GM12864 (cell line): ENCODE measurements at regions not wholly inside any gene's neighbourhood (a gene's known extent, or its start where the extent isn't known, plus 50 kb on each side); places are given as distances from the start of the nearest gene placed in this dataset.

Experiments
- DNase-seq: peaks from one replicate; pipeline ENCODE4 v3.0.0-alpha.2; 2011; ENCODE audit warnings: low read depth
- H3K4me3 ChIP-seq: 2 replicates; pipeline ENCODE4 v1.5.1; 2011; ENCODE audit warnings: mild to moderate bottlenecking, low read depth, low read length, control low read depth
- TF ChIP-seq, protein P1 (sequence below): IDR thresholded peaks from 2 replicates; pipeline ENCODE4 v1.5.1; 2011; ENCODE audit warnings: low read depth, mild to moderate bottlenecking, moderate library complexity, low read length, control low read depth, inconsistent platforms; ENCODE audit errors: missing control alignments

DNA sequence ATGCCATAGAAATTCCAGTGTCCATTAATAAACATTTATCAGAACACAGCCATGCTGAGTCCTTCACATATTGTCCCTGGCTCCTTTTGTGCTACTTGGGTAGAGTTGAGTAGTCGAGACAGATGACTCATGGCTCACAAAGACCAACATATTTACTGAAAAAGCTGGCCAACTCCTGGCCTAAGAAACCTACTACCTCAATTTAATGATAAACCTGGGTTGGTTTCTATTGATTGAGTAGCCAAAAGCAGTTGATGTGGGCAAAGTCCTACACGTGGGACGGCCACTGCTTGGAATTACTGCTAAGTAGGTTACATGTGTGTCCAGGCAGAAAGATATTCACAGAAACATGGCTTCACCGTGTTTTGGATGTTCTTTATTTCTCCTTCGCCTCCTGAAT, 402.2 kb downstream of the NR2F2 start:
- TF ChIP-seq, protein P1, sequence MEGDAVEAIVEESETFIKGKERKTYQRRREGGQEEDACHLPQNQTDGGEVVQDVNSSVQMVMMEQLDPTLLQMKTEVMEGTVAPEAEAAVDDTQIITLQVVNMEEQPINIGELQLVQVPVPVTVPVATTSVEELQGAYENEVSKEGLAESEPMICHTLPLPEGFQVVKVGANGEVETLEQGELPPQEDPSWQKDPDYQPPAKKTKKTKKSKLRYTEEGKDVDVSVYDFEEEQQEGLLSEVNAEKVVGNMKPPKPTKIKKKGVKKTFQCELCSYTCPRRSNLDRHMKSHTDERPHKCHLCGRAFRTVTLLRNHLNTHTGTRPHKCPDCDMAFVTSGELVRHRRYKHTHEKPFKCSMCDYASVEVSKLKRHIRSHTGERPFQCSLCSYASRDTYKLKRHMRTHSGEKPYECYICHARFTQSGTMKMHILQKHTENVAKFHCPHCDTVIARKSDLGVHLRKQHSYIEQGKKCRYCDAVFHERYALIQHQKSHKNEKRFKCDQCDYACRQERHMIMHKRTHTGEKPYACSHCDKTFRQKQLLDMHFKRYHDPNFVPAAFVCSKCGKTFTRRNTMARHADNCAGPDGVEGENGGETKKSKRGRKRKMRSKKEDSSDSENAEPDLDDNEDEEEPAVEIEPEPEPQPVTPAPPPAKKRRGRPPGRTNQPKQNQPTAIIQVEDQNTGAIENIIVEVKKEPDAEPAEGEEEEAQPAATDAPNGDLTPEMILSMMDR, result no peak
- no peak for DNase-seq
- no peak overlapping the region for H3K4me3 ChIP-seq

DNA sequence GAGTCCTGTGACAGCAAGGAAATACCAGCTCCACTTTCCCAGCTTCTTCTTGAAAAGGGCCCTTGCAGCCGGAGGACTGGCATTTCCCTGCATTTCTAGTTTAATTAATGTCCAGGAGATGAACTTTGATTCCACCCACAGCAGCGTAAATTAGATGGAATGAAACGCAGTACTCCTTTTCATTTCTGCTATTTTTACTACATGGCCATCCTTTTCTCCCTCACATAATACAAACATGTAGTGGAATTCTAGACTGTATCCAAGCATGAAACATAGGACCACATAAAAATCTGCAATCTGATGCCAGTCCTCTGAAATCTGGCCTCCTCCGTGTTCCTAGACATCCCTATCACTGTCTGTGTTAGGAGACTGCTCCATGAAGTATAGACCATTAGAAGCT, 403.2 kb downstream of the NR2F2 start:
- TF ChIP-seq, protein P1, result no peak
- DNase-seq, result no peak
- no peak overlapping the region for H3K4me3 ChIP-seq

DNA sequence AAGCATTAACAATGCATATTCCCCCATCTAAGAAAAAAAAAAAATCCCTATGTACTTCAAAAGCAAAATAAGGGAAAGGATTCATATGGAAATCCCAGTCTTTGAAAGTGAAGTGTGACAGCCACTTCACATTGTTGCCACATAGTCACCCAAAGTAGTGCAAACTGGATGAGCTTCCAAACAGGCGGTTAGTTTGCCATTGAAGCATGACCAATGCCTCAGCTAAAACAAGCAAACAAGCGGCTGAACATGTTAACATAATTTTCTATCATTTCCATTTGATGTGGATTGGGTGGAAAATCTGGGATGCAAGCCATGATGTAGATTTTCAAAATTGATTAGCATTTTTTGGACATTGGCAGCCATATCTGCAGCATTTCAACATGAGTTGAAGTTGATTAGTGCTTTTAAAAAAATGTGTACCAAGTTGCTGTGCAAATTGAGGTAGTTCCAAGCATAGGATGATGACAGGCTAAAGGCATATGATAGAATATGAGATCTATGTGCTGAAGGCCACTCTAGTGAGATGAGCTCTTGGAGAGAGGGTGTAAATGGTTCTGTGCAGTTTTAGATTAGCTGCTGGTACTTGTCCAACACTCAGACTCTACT, 405.2 kb downstream of the NR2F2 start:
- no peak overlapping the region for H3K4me3 ChIP-seq
- DNase-seq, result no peak
- TF ChIP-seq, protein P1, result no peak

DNA sequence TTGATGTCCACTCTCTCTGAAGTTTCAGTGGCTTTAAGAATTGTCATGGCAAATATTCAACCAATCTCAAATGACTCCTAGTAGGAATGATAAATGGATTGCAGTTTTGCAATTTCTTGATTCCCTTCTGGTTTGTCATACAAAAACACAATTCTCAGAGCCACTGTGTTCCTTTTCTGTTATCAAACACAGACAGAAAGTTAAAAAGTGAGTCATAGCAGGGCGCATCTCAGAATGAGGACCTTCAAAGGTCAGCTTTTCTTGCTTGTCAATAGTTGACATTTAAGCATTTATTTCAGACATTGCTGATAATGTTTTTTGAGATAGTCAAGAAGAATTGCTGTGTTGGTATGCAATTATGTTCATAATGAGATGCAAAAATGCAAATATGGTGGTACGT, 405.9 kb downstream of the NR2F2 start:
- DNase-seq, result no peak
- H3K4me3 ChIP-seq, result no peak overlapping the region
- TF ChIP-seq, protein P1, result no peak

DNA sequence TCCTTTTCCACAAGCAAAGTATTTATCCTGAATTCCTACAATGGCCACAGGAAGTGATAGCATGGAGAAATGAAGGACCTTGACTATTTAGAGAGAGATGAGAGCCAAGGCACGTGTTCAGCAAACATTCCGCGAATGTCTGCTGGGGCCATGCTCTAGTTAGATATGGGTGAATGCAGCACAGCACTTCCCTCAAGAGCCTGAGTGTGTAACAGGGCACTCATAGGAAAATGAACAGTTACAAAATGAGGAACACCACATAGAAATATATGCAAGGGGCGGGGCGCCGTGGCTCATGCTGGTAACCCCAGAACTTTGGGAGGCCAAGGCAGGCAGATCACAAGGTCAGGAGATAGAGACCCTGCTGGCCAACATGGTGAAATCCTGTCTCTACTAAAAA, 406.9 kb downstream of the NR2F2 start:
- no peak overlapping the region for H3K4me3 ChIP-seq
- DNase-seq, result no peak
- TF ChIP-seq, protein P1, result no peak

DNA sequence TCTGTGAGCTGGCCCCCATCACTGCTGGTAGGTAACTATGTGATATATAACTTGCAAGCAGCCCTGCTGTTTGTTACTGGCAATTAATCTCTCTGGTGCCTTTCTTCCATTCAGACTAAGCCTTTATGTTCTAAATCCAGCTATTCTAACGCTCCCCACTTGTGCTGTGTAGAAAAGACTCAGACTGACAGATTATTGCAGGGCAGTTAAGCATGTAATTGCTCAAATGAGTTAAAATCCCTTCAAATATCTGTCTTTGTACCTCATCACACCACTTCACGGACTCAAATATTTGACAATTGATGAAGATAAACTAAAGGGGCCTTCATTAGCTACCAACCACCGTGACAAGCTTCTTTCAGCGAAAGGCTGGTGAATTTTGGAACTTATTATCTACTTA, 416.2 kb downstream of the NR2F2 start:
- no peak for DNase-seq
- no peak overlapping the region for H3K4me3 ChIP-seq
- TF ChIP-seq, protein P1, result no peak

DNA sequence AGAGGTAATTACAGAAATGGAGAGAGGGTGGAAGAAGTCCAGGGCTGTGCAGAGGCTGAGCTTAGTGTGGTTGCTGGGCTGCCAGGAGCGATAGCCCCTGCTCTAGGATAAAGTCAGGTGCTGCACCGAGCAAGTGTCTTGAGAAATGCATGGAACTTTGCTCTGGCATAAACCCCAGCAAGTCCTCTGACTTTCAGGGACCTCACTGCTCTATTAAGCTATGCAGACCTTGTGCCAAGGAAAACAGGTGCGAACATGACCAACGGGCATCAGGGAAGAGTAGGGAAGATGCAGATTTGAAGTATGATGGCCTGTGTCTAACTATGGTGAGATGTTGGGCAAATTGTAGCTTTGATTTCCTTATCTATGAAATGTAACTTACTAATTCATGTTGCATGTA, 416.8 kb downstream of the NR2F2 start:
- no peak overlapping the region for H3K4me3 ChIP-seq
- TF ChIP-seq, protein P1, result no peak

More for the DNA sequence above, 416.8 kb downstream of the NR2F2 start:
- DNase-seq, result no peak
